ENCODE measurements at regions not wholly inside any gene's neighbourhood (a gene's known extent, or its start where the extent isn't known, plus 50 kb on each side); places are given as distances from the start of the nearest gene placed in this dataset.

GRCh38 chr21:41651406-41651805, 115.4 kb downstream of the RIPK4 start:
- TF ChIP-seq CTCF (IDR thresholded peaks at IDR 0.05; ENCODE audit: low read depth, low read length, poor library complexity, severe bottlenecking) (no peak), EZH2phosphoT487 (IDR thresholded peaks at IDR 0.05; ENCODE audit: borderline replicate concordance, low read length) (no peak)
